B cell (primary cell): ENCODE measurements at regions not wholly inside any gene's neighbourhood (a gene's known extent, or its start where the extent isn't known, plus 50 kb on each side); places are given as distances from the start of the nearest gene placed in this dataset.

Source experiments
- ATAC-seq: fragments of 200-7000 bp; cut with Tn5 transposase; one replicate; pipeline ENCODE4 v1.10.0; 2021; ENCODE audit warnings: low read depth, mild to moderate bottlenecking, moderate number of reproducible peaks, moderate library complexity
- CTCF ChIA-PET: fragments of 350-600 bp; sonication (Branson Sonifier 250); formaldehyde crosslinking; loops from one replicate; lab custom pipeline; 2021; ENCODE audit warnings: antibody characterized with exemption, inconsistent platforms; lab: Charles Lee
- POLR2A ChIA-PET: fragments of 350-600 bp; sonication (Branson Sonifier 250); formaldehyde crosslinking; loops from one replicate; lab custom pipeline; 2021; ENCODE audit warnings: antibody characterized with exemption; lab: Charles Lee
- DNase-seq: peaks from one replicate; pipeline ENCODE4 v3.0.0; 2013
- H2AFZ ChIP-seq: 2 replicates; pipeline ENCODE4 v1.6.1; 2012; ENCODE audit warnings: mild to moderate bottlenecking, low read depth, low read length; ENCODE audit not compliant: insufficient read depth, poor library complexity, severe bottlenecking
- H3K27ac ChIP-seq, 2 donors: 1 replicate in 1 of 2; 2 replicates in 1 of 2; pipeline ENCODE4 v1.5.1; 2012 to 2013; ENCODE audit warnings: low read length in 2 of 2, mild to moderate bottlenecking in 2 of 2, moderate library complexity in 1 of 2
- H3K27me3 ChIP-seq, 4 experiments: fragments of 200-600 bp in 1 of 4; sonication (generic) in 1 of 4; replicated peaks in 1 of 4; 1 replicate in 2 of 4; 2 replicates in 2 of 4; pipeline versions ENCODE4 v1.6.1 to v1.7.0; 2013 to 2016; ENCODE audit warnings: low read length in 3 of 4, mild to moderate bottlenecking in 2 of 4, mixed read lengths in 1 of 4, moderate library complexity in 1 of 4; ENCODE audit not compliant: insufficient read depth in 4 of 4, control insufficient read depth in 3 of 4; ENCODE audit errors: control extremely low read depth in 1 of 4
- H3K36me3 ChIP-seq, 2 experiments: replicated peaks in 1 of 2; 1 replicate in 1 of 2; 2 replicates in 1 of 2; pipeline versions ENCODE4 v1.6.1 to v1.7.1; 2013; ENCODE audit warnings: low read length in 1 of 2; ENCODE audit not compliant: insufficient read depth in 2 of 2, control insufficient read depth in 1 of 2; ENCODE audit errors: control extremely low read depth in 1 of 2, extremely low read depth in 1 of 2
- H3K4me1 ChIP-seq, 2 donors: fragments of 200-600 bp in 1 of 2; sonication (generic) in 1 of 2; 1 replicate in 1 of 2; 2 replicates in 1 of 2; pipeline versions ENCODE4 v1.5.1 to v1.6.1; 2013 to 2017; ENCODE audit warnings: low read length in 2 of 2; ENCODE audit not compliant: control insufficient read depth in 2 of 2, insufficient read depth in 2 of 2
- H3K4me2 ChIP-seq: replicated peaks from 2 replicates; pipeline ENCODE3; 2012; ENCODE audit warnings: mild to moderate bottlenecking, low read depth, low read length; ENCODE audit not compliant: poor library complexity, severe bottlenecking
- H3K4me3 ChIP-seq, 5 experiments: fragments of 200-600 bp in 1 of 5; sonication (generic) in 1 of 5; 1 replicate in 3 of 5; 2 replicates in 2 of 5; pipeline versions ENCODE4 v1.5.1 to v1.7.0; 2011 to 2016; ENCODE audit warnings: low read length in 4 of 5, mild to moderate bottlenecking in 4 of 5, low read depth in 2 of 5, control low read depth in 1 of 5, moderate library complexity in 1 of 5; ENCODE audit not compliant: insufficient read depth in 1 of 5; ENCODE audit errors: control extremely low read depth in 1 of 5, extremely low read depth in 1 of 5
- H3K79me2 ChIP-seq: fragments of 200-600 bp; sonication (generic); one replicate; pipeline ENCODE4 v1.6.0; 2016; ENCODE audit warnings: low read length; ENCODE audit not compliant: control insufficient read depth, insufficient read depth
- H3K9ac ChIP-seq: fragments of 200-600 bp; sonication (generic); 2 replicates; pipeline ENCODE4 v1.6.1; 2017; ENCODE audit warnings: mild to moderate bottlenecking, low read length, moderate library complexity
- H3K9me3 ChIP-seq, 3 donors: one replicate each; pipeline versions ENCODE4 v1.6.1 to v1.7.1; 2013; ENCODE audit warnings: low read length in 2 of 3; ENCODE audit not compliant: control insufficient read depth in 2 of 3, insufficient read depth in 1 of 3; ENCODE audit errors: control extremely low read depth in 1 of 3
- H4K20me1 ChIP-seq: 2 replicates; pipeline ENCODE4 v1.6.0; 2012; ENCODE audit warnings: mild to moderate bottlenecking, low read length; ENCODE audit not compliant: insufficient read depth, control insufficient read depth, poor library complexity, severe bottlenecking
- H3K27ac Mint-ChIP-seq: one replicate; pipeline ENCODE4 v1.8.0; 2021; ENCODE audit warnings: mixed read lengths
- H3K27me3 Mint-ChIP-seq: one replicate; pipeline ENCODE4 v1.8.0; 2021; ENCODE audit warnings: mixed read lengths
- H3K4me1 Mint-ChIP-seq: one replicate; pipeline ENCODE4 v1.8.0; 2021; ENCODE audit warnings: mixed read lengths
- H3K4me3 Mint-ChIP-seq: one replicate; pipeline ENCODE4 v1.8.0; 2021; ENCODE audit warnings: mixed read lengths
- H3K9me3 Mint-ChIP-seq: one replicate; pipeline ENCODE4 v1.8.0; 2022; ENCODE audit warnings: mixed read lengths; ENCODE audit not compliant: insufficient read depth
- EZH2 ChIP-seq: IDR thresholded peaks from 2 replicates; pipeline ENCODE4 v1.6.1; 2012; ENCODE audit warnings: borderline replicate concordance, low read depth, mild to moderate bottlenecking, moderate library complexity, low read length; ENCODE audit not compliant: insufficient read depth, poor library complexity, severe bottlenecking
- WGBS: methylation state at CpG from one replicate; pipeline ENCODE4 v1.1.5; 2013; ENCODE audit warnings: missing lambda C conversion rate; ENCODE audit not compliant: insufficient coverage; 5-methylcytosine and 5-hydroxymethylcytosine counted together
- intact Hi-C: fragments of 100-400 bp; cut with micrococcal nuclease; formaldehyde crosslinking; loops from one replicate; pipeline ENCODE4 v1.10.0; 2022
- TF ChIP-seq, protein P1 (sequence below): fragments of 200-600 bp; IDR thresholded peaks from one replicate; pipeline ENCODE4 v1.8.0; 2022; ENCODE audit warnings: antibody characterized with exemption, mild to moderate bottlenecking

DNA sequence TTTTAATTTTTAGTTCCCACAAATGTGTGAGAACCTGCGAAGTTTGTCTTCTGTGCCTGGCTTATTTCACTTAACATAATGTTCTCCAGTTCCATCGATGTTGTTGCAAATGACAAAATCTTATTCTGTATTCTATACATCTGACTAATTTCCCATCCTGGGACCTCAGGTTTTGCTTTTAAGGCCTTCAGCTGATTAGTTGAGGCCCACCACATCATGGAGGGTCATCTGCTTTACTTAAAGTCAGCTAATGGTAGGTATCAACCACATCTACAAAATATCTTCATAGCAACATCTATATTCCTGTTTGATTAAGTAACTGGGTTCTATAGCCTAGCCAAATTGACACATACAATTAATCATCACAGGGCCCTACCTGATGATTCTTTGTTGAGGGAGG is 534.0 kb downstream of the EFNB2 start:
- CTCF ChIA-PET: no interaction called here
- WGBS: 86% methylated on average over 1 of the region's 2 CpGs

DNA sequence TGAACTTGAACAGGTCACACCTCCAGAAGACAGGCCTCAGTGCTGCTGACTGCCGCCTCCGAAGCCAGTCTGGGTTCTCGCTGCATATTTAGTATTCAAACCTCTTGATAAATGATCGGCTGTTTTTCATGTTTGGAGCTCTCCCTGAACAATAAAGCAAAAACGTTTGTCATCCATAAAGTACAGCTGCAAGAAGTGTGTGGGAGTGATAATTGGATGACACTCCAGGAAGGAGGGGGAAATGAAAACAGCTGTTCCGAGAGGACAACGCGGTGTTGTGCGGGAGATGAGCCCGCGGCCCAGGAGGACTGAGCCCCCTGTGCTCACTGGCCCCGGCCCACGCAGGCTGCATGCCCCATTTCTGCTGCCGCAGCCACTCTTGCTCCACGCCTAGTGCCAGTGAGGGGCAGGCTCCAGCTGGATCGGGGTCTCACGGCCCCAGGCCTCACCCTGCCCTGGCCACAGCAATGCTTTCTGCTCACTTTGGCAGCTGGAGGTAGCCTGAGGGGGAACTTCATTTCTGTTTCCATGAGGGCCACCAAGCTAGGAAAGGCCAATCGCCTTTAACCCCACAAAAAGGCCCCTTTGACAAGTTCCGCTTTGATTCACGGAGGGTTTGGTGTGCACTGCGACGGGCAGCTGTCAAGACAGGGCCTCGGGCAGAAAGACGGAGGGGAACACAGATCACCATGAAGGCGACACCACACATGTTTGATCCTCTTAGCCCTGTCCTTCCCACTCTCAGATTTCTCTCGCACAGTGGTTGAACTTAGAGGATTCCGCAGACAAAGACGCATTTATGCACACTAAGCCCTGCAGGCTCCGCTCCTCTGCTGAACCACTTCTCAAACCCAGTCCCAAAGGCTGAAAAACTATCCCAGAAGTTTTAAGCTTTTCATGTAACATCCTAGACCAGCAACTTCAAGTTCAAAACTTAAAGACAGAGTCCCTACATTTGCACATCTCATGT is 537.6 kb downstream of the EFNB2 start:
- POLR2A ChIA-PET: no interaction called here
- H3K9me3 Mint-ChIP-seq: peaks cover 8% of the 10 kb centered on the region
- Histone ChIP-seq H3K36me3 (no peaks in the 10 kb centered on the region), H3K27ac (no peak overlapping the region), H2AFZ (no peak overlapping the region), H3K4me2 (no peak overlapping the region), H3K4me1 (no peaks in the 10 kb centered on the region), H3K4me3 (no peak overlapping the region), H3K9ac (no peak overlapping the region), H3K79me2 (no peaks in the 10 kb centered on the region), H4K20me1 (no peaks in the 10 kb centered on the region), H3K27me3 (no peaks in the 10 kb centered on the region), H3K9me3 (peaks cover 0 to 7% (median 2%) of the 10 kb centered on the region in 3 donors)
- WGBS: 84% methylated on average over 29 of the region's 29 CpGs
- ATAC-seq: no peak
- CTCF ChIA-PET: no interaction called here
- no peak overlapping the region for H3K4me3 Mint-ChIP-seq
- TF ChIP-seq EZH2: no peak
- TF ChIP-seq, protein P1, sequence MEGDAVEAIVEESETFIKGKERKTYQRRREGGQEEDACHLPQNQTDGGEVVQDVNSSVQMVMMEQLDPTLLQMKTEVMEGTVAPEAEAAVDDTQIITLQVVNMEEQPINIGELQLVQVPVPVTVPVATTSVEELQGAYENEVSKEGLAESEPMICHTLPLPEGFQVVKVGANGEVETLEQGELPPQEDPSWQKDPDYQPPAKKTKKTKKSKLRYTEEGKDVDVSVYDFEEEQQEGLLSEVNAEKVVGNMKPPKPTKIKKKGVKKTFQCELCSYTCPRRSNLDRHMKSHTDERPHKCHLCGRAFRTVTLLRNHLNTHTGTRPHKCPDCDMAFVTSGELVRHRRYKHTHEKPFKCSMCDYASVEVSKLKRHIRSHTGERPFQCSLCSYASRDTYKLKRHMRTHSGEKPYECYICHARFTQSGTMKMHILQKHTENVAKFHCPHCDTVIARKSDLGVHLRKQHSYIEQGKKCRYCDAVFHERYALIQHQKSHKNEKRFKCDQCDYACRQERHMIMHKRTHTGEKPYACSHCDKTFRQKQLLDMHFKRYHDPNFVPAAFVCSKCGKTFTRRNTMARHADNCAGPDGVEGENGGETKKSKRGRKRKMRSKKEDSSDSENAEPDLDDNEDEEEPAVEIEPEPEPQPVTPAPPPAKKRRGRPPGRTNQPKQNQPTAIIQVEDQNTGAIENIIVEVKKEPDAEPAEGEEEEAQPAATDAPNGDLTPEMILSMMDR: no peak
- intact Hi-C loops: no loop called here
- no peak overlapping the region for H3K27ac Mint-ChIP-seq
- no peak for DNase-seq
- no peaks in the 10 kb centered on the region for H3K27me3 Mint-ChIP-seq
- no peaks in the 10 kb centered on the region for H3K4me1 Mint-ChIP-seq

More for the DNA sequence above, 534.0 kb downstream of the EFNB2 start:
- ATAC-seq (no peak), DNase-seq (no peak)
- H3K4me3 Mint-ChIP-seq: no peak overlapping the region
- Histone ChIP-seq H2AFZ (no peak overlapping the region), H3K27ac (no peak overlapping the region), H3K9me3 (peaks cover 0 to 7% (median 2%) of the 10 kb centered on the region in 3 donors), H3K27me3 (no peaks in the 10 kb centered on the region), H4K20me1 (no peaks in the 10 kb centered on the region), H3K9ac (no peak overlapping the region), H3K79me2 (no peaks in the 10 kb centered on the region), H3K4me3 (no peak overlapping the region), H3K4me1 (no peaks in the 10 kb centered on the region), H3K36me3 (no peaks in the 10 kb centered on the region), H3K4me2 (no peak overlapping the region)
- no peaks in the 10 kb centered on the region for H3K4me1 Mint-ChIP-seq
- no peak overlapping the region for H3K27ac Mint-ChIP-seq
- TF ChIP-seq, protein P1: no peak
- TF ChIP-seq EZH2: no peak
- intact Hi-C loops: no loop called here
- POLR2A ChIA-PET: no interaction called here
- peaks cover 9% of the 10 kb centered on the region for H3K9me3 Mint-ChIP-seq
- H3K27me3 Mint-ChIP-seq: no peaks in the 10 kb centered on the region
